Breast epithelium (tissue), 4 donors: ENCODE measurements at regions not wholly inside any gene's neighbourhood (a gene's known extent, or its start where the extent isn't known, plus 50 kb on each side); places are given as distances from the start of the nearest gene placed in this dataset.

Source experiments
- DNase-seq, 2 donors: peaks; one replicate each; pipeline ENCODE4 v3.0.0-alpha.2; 2019; ENCODE audit warnings: low spot score in 2 of 2
- H3K27ac ChIP-seq, 2 donors: fragments of 200-600 bp; sonication (generic) in 1 of 2; one replicate each; pipeline ENCODE4 v1.5.1; 2016 to 2019; ENCODE audit warnings: mild to moderate bottlenecking in 1 of 2
- H3K27me3 ChIP-seq, 2 donors: fragments of 200-600 bp; sonication (generic) in 1 of 2; one replicate each; pipeline versions ENCODE4 v1.5.1 to v1.6.0; 2017 to 2019; ENCODE audit warnings: control low read depth in 1 of 2, mild to moderate bottlenecking in 1 of 2
- H3K36me3 ChIP-seq: fragments of 200-600 bp; one replicate; pipeline ENCODE4 v1.5.1; 2019
- H3K4me1 ChIP-seq, 2 donors: fragments of 200-600 bp; sonication (generic); one replicate each; pipeline ENCODE4 v1.5.1; 2016 to 2019; ENCODE audit warnings: control low read depth in 1 of 2
- H3K4me3 ChIP-seq, 3 donors: fragments of 200-600 bp; sonication (generic); 1 replicate in 2 of 3; 2 replicates in 1 of 3; pipeline ENCODE4 v1.5.1; 2016 to 2019; ENCODE audit warnings: mild to moderate bottlenecking in 3 of 3, moderate library complexity in 2 of 3
- H3K9me3 ChIP-seq, 2 donors: fragments of 200-600 bp; sonication (generic) in 1 of 2; one replicate each; pipeline ENCODE4 v1.5.1; 2016 to 2019; ENCODE audit warnings: control low read depth in 1 of 2
- CTCF ChIP-seq, 3 donors: fragments of 450-650 bp; IDR thresholded peaks; one replicate each; pipeline ENCODE4 v1.5.1; 2016 to 2017; ENCODE audit warnings: antibody characterized with exemption in 3 of 3, mild to moderate bottlenecking in 3 of 3, moderate library complexity in 3 of 3
- POLR2A ChIP-seq: fragments of 450-650 bp; IDR thresholded peaks from one replicate; pipeline ENCODE4 v1.6.1; 2016; ENCODE audit warnings: antibody characterized with exemption, mild to moderate bottlenecking, moderate library complexity
- POLR2AphosphoS5 ChIP-seq, 3 donors: sonication (generic); formaldehyde crosslinking; IDR thresholded peaks; one replicate each; pipeline ENCODE4 v1.6.1; 2017; ENCODE audit warnings: antibody characterized with exemption in 3 of 3
- intact Hi-C: fragments of 100-400 bp; cut with DNase I; formaldehyde crosslinking; loops from one replicate; pipeline ENCODE4 v1.15.1; 2023; ENCODE audit warnings: low total_unique reads

- no peak overlapping the region for H3K27ac ChIP-seq
- DNase-seq, result no peak
- H3K27me3 ChIP-seq, result no peaks in the 10 kb centered on the region
- H3K4me1 ChIP-seq, result no peaks in the 10 kb centered on the region
- intact Hi-C loops, result no loop called here
- H3K4me3 ChIP-seq, result no peak overlapping the region
- H3K36me3 ChIP-seq, result no peaks in the 10 kb centered on the region
- H3K9me3 ChIP-seq, result no peaks in the 10 kb centered on the region
- TF ChIP-seq POLR2AphosphoS5 (IDR thresholded peaks at IDR 0.05) (no peak), POLR2A (no peak), CTCF (IDR thresholded peaks at IDR 0.05) (no peak)
Measured at GRCh38 chr4:141416219-141416618, 195.5 kb downstream of the ZNF330 start.

- DNase-seq, result no peak
- no peaks in the 10 kb centered on the region for H3K4me1 ChIP-seq
- H3K36me3 ChIP-seq, result no peaks in the 10 kb centered on the region
- TF ChIP-seq POLR2A (no peak), CTCF (IDR thresholded peaks at IDR 0.05) (no peak), POLR2AphosphoS5 (IDR thresholded peaks at IDR 0.05) (no peak)
- no peak overlapping the region for H3K4me3 ChIP-seq
- H3K27ac ChIP-seq, result no peak overlapping the region
- peaks cover 0 to 4% of the 10 kb centered on the region in 2 donors for H3K9me3 ChIP-seq
- intact Hi-C loops, result no loop called here
- H3K27me3 ChIP-seq, result no peaks in the 10 kb centered on the region
Measured at GRCh38 chr4:141416677-141417363, 196.1 kb downstream of the ZNF330 start.

GRCh38 chr4:141417387-141417786, 196.7 kb downstream of the ZNF330 start:
- peaks cover 0 to 10% of the 10 kb centered on the region in 2 donors for H3K9me3 ChIP-seq
- H3K27ac ChIP-seq, result no peak overlapping the region
- no peaks in the 10 kb centered on the region for H3K4me1 ChIP-seq
- no peaks in the 10 kb centered on the region for H3K27me3 ChIP-seq
- no peak overlapping the region for H3K4me3 ChIP-seq
- DNase-seq, result no peak
- no peaks in the 10 kb centered on the region for H3K36me3 ChIP-seq
- intact Hi-C loops, result no loop called here
- no peak for TF ChIP-seq CTCF (IDR thresholded peaks at IDR 0.05)
- TF ChIP-seq POLR2A, result no peak
- TF ChIP-seq POLR2AphosphoS5 (IDR thresholded peaks at IDR 0.05), result no peak

GRCh38 chr4:141425124-141425523, 204.4 kb downstream of the ZNF330 start:
- no peak for DNase-seq
- TF ChIP-seq POLR2A (no peak), CTCF (IDR thresholded peaks at IDR 0.05) (no peak), POLR2AphosphoS5 (IDR thresholded peaks at IDR 0.05) (no peak)
- Histone ChIP-seq H3K4me3 (no peak overlapping the region), H3K27me3 (no peaks in the 10 kb centered on the region), H3K9me3 (peaks cover 0 to 14% of the 10 kb centered on the region in 2 donors), H3K36me3 (no peaks in the 10 kb centered on the region), H3K4me1 (no peaks in the 10 kb centered on the region), H3K27ac (no peak overlapping the region)
- intact Hi-C loops, result no loop called here

GRCh38 chr4:141427726-141428296, 207.1 kb downstream of the ZNF330 start:
- intact Hi-C loops, result no loop called here
- no peak for DNase-seq
- Histone ChIP-seq H3K27me3 (no peaks in the 10 kb centered on the region), H3K27ac (no peak overlapping the region), H3K36me3 (no peaks in the 10 kb centered on the region), H3K4me3 (no peak overlapping the region), H3K4me1 (no peaks in the 10 kb centered on the region), H3K9me3 (peaks cover 0 to under 1% of the 10 kb centered on the region in 2 donors)
- TF ChIP-seq POLR2A (no peak), POLR2AphosphoS5 (IDR thresholded peaks at IDR 0.05) (no peak), CTCF (IDR thresholded peaks at IDR 0.05) (no peak)
